HEK293T (cell line): ENCODE measurements at regions not wholly inside any gene's neighbourhood (a gene's known extent, or its start where the extent isn't known, plus 50 kb on each side); places are given as distances from the start of the nearest gene placed in this dataset.

ENCODE experiments used
- ARNT ChIP-seq: fragments of 450-650 bp; IDR thresholded peaks from 2 replicates; pipeline ENCODE4 v1.6.1; 2017; ENCODE audit warnings: mild to moderate bottlenecking
- ELF4 ChIP-seq: fragments of 450-650 bp; IDR thresholded peaks from 2 replicates; pipeline ENCODE4 v1.6.1; 2017; ENCODE audit warnings: antibody characterized with exemption
- FOXM1 ChIP-seq: fragments of 450-650 bp; IDR thresholded peaks from 2 replicates; pipeline ENCODE4 v1.6.1; 2017; ENCODE audit warnings: mild to moderate bottlenecking, borderline replicate concordance
- HDGF ChIP-seq: fragments of 450-650 bp; IDR thresholded peaks from 2 replicates; pipeline ENCODE4 v1.6.1; 2017; ENCODE audit warnings: antibody characterized with exemption, borderline replicate concordance
- L3MBTL2 ChIP-seq: fragments of 450-650 bp; conservative IDR thresholded peaks from 2 replicates; pipeline ENCODE4 v1.6.1; 2016; ENCODE audit warnings: mild to moderate bottlenecking
- ZNF384 ChIP-seq: fragments of 450-650 bp; IDR thresholded peaks from 2 replicates; pipeline ENCODE4 v1.6.1; 2016

GRCh38 chr2:78309460-78309859 lies 716.0 kb upstream of the REG3G start:
- TF ChIP-seq ZNF384: no peak
- TF ChIP-seq FOXM1: no peak
- no peak for TF ChIP-seq L3MBTL2
- TF ChIP-seq ARNT: no peak
- no peak for TF ChIP-seq HDGF
- TF ChIP-seq ELF4: no peak
